ENCODE measurements at regions not wholly inside any gene's neighbourhood (a gene's known extent, or its start where the extent isn't known, plus 50 kb on each side); places are given as distances from the start of the nearest gene placed in this dataset.

DNA sequence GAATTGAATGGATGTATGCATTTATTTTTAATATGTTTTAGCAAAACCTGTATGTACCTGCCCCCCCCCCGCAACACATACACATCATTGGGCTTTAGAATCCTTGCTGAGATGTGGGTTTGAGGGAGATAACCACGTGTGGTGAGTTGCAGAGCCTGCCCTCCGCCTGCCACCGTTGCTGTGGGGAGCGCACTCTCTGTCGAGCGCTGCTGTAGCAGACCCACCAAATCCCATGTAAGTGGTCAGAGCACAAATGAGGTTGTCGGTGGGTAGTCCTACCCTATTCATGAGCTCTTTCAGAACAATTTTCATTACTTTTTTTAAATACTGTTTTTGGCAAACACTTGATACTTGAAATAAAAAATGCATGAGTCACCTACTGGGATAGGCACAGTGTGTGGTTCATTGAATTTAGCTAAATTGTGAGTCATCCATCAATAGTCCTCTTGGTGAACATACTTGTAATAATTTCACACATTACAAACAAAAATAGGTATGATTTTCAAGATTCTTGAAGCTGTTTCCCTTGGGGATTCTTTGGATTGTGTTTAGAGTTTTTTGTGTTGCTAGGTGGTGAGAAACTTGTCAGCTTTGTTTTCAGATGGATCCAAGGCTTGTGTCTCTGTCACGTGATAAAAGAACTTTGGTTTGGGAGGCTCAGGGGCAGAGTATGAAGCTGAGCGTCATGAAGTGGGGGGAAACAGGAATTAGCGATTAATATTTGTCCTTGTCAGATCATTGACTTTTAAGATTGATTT, 107.6 kb downstream of the PTCSC3 start:
- TF ChIP-seq, protein P1, sequence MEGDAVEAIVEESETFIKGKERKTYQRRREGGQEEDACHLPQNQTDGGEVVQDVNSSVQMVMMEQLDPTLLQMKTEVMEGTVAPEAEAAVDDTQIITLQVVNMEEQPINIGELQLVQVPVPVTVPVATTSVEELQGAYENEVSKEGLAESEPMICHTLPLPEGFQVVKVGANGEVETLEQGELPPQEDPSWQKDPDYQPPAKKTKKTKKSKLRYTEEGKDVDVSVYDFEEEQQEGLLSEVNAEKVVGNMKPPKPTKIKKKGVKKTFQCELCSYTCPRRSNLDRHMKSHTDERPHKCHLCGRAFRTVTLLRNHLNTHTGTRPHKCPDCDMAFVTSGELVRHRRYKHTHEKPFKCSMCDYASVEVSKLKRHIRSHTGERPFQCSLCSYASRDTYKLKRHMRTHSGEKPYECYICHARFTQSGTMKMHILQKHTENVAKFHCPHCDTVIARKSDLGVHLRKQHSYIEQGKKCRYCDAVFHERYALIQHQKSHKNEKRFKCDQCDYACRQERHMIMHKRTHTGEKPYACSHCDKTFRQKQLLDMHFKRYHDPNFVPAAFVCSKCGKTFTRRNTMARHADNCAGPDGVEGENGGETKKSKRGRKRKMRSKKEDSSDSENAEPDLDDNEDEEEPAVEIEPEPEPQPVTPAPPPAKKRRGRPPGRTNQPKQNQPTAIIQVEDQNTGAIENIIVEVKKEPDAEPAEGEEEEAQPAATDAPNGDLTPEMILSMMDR (IDR thresholded peaks at IDR 0.05), result no peak
- no peak for TF ChIP-seq EZH2 (IDR thresholded peaks at IDR 0.05)
